GM12864 (cell line): ENCODE measurements at regions not wholly inside any gene's neighbourhood (a gene's known extent, or its start where the extent isn't known, plus 50 kb on each side); places are given as distances from the start of the nearest gene placed in this dataset.

Experiments used
- DNase-seq: peaks from one replicate; pipeline ENCODE4 v3.0.0-alpha.2; 2011; ENCODE audit warnings: low read depth
- H3K4me3 ChIP-seq: 2 replicates; pipeline ENCODE4 v1.5.1; 2011; ENCODE audit warnings: mild to moderate bottlenecking, low read depth, low read length, control low read depth
- CTCF ChIP-seq: IDR thresholded peaks from 2 replicates; pipeline ENCODE4 v1.5.1; 2011; ENCODE audit warnings: low read depth, mild to moderate bottlenecking, moderate library complexity, low read length, control low read depth, inconsistent platforms; ENCODE audit errors: missing control alignments

- DNase-seq: no peak
- H3K4me3 ChIP-seq: no peak overlapping the region
- TF ChIP-seq CTCF: no peak
Observed at GRCh38 chr20:11687546-11688292, 230.0 kb upstream of the BTBD3 start.

GRCh38 chr20:11689262-11689661 lies 228.4 kb upstream of the BTBD3 start:
- H3K4me3 ChIP-seq: no peak overlapping the region
- TF ChIP-seq CTCF: no peak
- DNase-seq: no peak

- H3K4me3 ChIP-seq: no peak overlapping the region
- no peak for DNase-seq
- TF ChIP-seq CTCF: no peak
Observed at GRCh38 chr20:11691766-11692165, 225.9 kb upstream of the BTBD3 start.

DNA sequence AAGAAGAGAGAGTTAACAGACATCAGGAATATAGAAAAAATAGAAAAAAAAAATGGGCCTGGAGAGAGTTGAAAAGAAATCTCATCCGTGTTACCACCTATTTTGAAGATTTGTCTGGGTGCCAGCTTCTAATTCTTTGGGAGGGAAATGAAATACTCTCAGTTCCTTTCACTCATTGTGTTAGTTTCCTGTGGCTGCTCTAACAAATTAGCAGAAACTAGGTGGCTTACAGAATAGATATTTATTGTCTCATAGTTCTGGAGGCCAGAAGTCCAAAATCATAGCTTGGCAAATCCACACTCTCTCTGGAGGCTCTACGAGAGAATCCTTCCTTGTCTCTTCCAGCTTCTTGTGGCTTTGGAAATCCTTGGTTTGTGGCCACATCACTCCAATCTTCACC lies 225.1 kb upstream of the BTBD3 start:
- no peak for TF ChIP-seq CTCF
- no peak overlapping the region for H3K4me3 ChIP-seq
- DNase-seq: no peak

DNA sequence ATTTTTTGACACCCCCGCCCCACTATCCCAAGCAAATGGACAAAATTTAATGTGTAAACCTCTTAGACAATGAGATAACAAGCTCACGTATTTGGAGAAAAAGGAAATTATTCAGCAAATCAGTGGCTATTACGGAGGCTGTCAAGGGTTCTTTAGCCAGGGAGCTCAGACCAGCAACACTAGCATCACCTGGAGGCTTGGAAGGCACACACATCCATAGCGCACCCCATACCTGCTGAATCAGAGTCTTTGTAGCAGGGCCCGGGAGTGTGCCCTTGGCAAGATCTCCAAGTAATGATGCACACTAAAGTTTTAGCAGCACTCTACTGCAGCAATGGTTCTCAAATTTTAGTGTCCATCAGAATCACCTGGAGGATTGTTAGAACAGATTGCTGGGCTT lies 223.2 kb upstream of the BTBD3 start:
- no peak for TF ChIP-seq CTCF
- no peak for DNase-seq

DNA sequence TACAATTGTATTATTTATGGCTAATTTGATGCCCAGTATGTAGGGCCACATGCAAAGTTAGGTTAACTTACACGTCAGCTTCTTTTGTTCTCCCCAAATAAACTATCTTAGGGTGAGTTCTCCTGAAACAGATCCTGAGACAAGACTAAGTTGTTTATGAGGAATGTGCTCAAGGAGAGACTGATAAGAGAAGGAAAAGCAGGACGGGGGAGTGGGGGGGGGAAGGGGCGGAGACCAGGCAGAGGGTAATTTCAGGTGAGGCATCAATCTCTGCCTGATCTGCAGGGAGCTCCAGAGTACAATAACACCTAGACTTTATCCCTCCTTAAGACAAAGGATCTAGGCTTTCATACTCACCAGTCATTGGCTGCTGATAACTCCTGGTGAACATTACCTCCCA lies 220.6 kb upstream of the BTBD3 start:
- no peak for TF ChIP-seq CTCF
- no peak overlapping the region for H3K4me3 ChIP-seq
- DNase-seq: no peak

More for the DNA sequence above, 223.2 kb upstream of the BTBD3 start:
- H3K4me3 ChIP-seq: no peak overlapping the region

DNA sequence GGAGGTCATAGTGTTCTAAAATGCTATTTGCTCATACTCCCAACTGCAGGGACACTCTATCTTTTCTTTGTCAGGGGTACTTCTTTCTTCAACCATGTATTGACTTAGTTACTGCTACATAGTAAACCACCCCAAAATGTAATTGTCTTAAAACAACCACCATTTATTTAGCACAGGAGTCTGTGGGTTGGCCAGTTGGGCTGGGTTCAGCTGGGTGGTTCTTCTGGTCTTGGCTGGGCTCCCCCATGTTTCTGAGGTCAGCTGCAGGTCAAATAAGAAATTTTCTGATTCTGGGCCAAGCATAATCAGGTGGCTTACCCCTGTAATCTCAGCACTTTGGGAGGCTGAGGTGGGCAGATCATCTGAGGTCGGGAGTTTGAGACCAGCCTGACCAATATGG lies 220.0 kb upstream of the BTBD3 start:
- H3K4me3 ChIP-seq: no peak overlapping the region
- DNase-seq: no peak
- TF ChIP-seq CTCF: no peak
